Caco-2 (cell line): ENCODE measurements at regions not wholly inside any gene's neighbourhood (a gene's known extent, or its start where the extent isn't known, plus 50 kb on each side); places are given as distances from the start of the nearest gene placed in this dataset.
A peak's percentile ranks its signal among the peaks of the same experiment; 100 is the strongest.

ENCODE experiments used
- BruUV-seq: library from RNA; stranded (reverse); fragments of 400-500 nt; replicated peaks from 2 replicates; lab custom pipeline; 2021; lab: Mats Ljungman, UMichigan
- CTCF ChIA-PET: fragments of 300-600 bp; sonication (Branson Sonifier 250); formaldehyde crosslinking; loops from one replicate; lab custom pipeline; 2022; ENCODE audit warnings: antibody characterized with exemption; lab: Charles Lee
- POLR2A ChIA-PET: fragments of 300-600 bp; sonication (Branson Sonifier 250); formaldehyde crosslinking; loops from one replicate; lab custom pipeline; 2022; ENCODE audit warnings: antibody characterized with exemption; lab: Charles Lee
- DNase-seq, 2 experiments: peaks; one replicate each; pipeline versions ENCODE4 v3.0.0 to v3.0.0-alpha.2; 2020 to 2022
- H3K27me3 ChIP-seq: replicated peaks from 2 replicates; pipeline ENCODE4 v1.6.0; 2011; ENCODE audit warnings: low read length; ENCODE audit not compliant: control insufficient read depth, insufficient read depth
- H3K36me3 ChIP-seq: 2 replicates; pipeline ENCODE4 v1.5.1; 2011; ENCODE audit warnings: low read length; ENCODE audit not compliant: control insufficient read depth, insufficient read depth
- H3K4me1 ChIP-seq: fragments of 250-450 bp; sonication (Bioruptor Pico); 2 replicates; pipeline ENCODE4 v1.5.1; 2020; ENCODE audit warnings: mild to moderate bottlenecking
- H3K4me3 ChIP-seq: 2 replicates; pipeline ENCODE4 v1.5.1; 2011; ENCODE audit warnings: low read depth, mild to moderate bottlenecking, control low read depth, low read length
- H3K9me3 ChIP-seq: fragments of 250-450 bp; sonication (Bioruptor Pico); 2 replicates; pipeline ENCODE4 v1.5.1; 2020; ENCODE audit warnings: mild to moderate bottlenecking, moderate library complexity
- H3K27ac Mint-ChIP-seq: one replicate; pipeline ENCODE4 v1.8.0; 2022; ENCODE audit warnings: mixed read lengths; ENCODE audit not compliant: unreplicated experiment
- H3K27me3 Mint-ChIP-seq: one replicate; pipeline ENCODE4 v1.8.0; 2022; ENCODE audit warnings: mixed read lengths; ENCODE audit not compliant: insufficient read depth, unreplicated experiment
- H3K36me3 Mint-ChIP-seq: one replicate; pipeline ENCODE4 v1.8.0; 2022; ENCODE audit warnings: mild to moderate bottlenecking, mixed read lengths; ENCODE audit not compliant: insufficient read depth, unreplicated experiment
- H3K4me1 Mint-ChIP-seq: one replicate; pipeline ENCODE4 v1.8.0; 2022; ENCODE audit warnings: low read depth, mixed read lengths; ENCODE audit not compliant: unreplicated experiment
- H3K4me3 Mint-ChIP-seq: one replicate; pipeline ENCODE4 v1.8.0; 2022; ENCODE audit warnings: mild to moderate bottlenecking, moderate library complexity, mixed read lengths; ENCODE audit not compliant: unreplicated experiment
- H3K9me3 Mint-ChIP-seq: one replicate; pipeline ENCODE4 v1.8.0; 2022; ENCODE audit warnings: mixed read lengths; ENCODE audit not compliant: unreplicated experiment
- intact Hi-C: fragments of 100-400 bp; cut with micrococcal nuclease; formaldehyde crosslinking; loops from one replicate; pipeline ENCODE4 v1.10.0; 2022; ENCODE audit not compliant: unreplicated experiment
- TF ChIP-seq, protein P1 (sequence below), 2 experiments: fragments of 200-600 bp in 1 of 2; IDR thresholded peaks; 1 replicate in 1 of 2; 2 replicates in 1 of 2; pipeline versions ENCODE4 v1.5.1 to v1.8.0; 2011 to 2022; ENCODE audit warnings: antibody characterized with exemption in 1 of 2, control low read depth in 1 of 2, inconsistent platforms in 1 of 2, low read depth in 1 of 2, low read length in 1 of 2, mild to moderate bottlenecking in 1 of 2, moderate library complexity in 1 of 2; ENCODE audit not compliant: insufficient read depth in 1 of 2, severe bottlenecking in 1 of 2, unreplicated experiment in 1 of 2

- no peaks in the 10 kb centered on the region for H3K27me3 Mint-ChIP-seq
- peaks cover 35% of the 10 kb centered on the region for H3K4me1 Mint-ChIP-seq
- Histone ChIP-seq H3K4me1 (peaks cover 48% of the 10 kb centered on the region), H3K27me3 (no peaks in the 10 kb centered on the region), H3K36me3 (no peaks in the 10 kb centered on the region), H3K9me3 (no peaks in the 10 kb centered on the region), H3K4me3 (no peak overlapping the region)
- H3K4me3 Mint-ChIP-seq = peak overlapping the region; percentile 0
- TF ChIP-seq, protein P1, sequence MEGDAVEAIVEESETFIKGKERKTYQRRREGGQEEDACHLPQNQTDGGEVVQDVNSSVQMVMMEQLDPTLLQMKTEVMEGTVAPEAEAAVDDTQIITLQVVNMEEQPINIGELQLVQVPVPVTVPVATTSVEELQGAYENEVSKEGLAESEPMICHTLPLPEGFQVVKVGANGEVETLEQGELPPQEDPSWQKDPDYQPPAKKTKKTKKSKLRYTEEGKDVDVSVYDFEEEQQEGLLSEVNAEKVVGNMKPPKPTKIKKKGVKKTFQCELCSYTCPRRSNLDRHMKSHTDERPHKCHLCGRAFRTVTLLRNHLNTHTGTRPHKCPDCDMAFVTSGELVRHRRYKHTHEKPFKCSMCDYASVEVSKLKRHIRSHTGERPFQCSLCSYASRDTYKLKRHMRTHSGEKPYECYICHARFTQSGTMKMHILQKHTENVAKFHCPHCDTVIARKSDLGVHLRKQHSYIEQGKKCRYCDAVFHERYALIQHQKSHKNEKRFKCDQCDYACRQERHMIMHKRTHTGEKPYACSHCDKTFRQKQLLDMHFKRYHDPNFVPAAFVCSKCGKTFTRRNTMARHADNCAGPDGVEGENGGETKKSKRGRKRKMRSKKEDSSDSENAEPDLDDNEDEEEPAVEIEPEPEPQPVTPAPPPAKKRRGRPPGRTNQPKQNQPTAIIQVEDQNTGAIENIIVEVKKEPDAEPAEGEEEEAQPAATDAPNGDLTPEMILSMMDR (IDR thresholded peaks at IDR 0.05; ENCODE audit: insufficient read depth in 1 of 2, low read depth in 1 of 2, low read length in 1 of 2, severe bottlenecking in 1 of 2, unreplicated experiment in 1 of 2) = no peak
- ChIA-PET CTCF (no interaction called here), POLR2A (interaction anchor here (0.6 kb wide), 1 partner anchor 39 kb away, joined by 3 read pairs; no protein-coding TSS in a partner anchor)
- intact Hi-C loops = loop anchor here (5.0 kb wide), 1 partner anchor 99 kb away; no protein-coding TSS in a partner anchor
- BruUV-seq = no TSS peak
- H3K27ac Mint-ChIP-seq = peak overlapping the region; percentile 2
- H3K36me3 Mint-ChIP-seq = peaks cover 39% of the 10 kb centered on the region
- no peak for DNase-seq
- no peaks in the 10 kb centered on the region for H3K9me3 Mint-ChIP-seq
These were observed 122.2 kb downstream of the C9orf50 start for GRCh38 chr9:129498451-129499384.

DNA sequence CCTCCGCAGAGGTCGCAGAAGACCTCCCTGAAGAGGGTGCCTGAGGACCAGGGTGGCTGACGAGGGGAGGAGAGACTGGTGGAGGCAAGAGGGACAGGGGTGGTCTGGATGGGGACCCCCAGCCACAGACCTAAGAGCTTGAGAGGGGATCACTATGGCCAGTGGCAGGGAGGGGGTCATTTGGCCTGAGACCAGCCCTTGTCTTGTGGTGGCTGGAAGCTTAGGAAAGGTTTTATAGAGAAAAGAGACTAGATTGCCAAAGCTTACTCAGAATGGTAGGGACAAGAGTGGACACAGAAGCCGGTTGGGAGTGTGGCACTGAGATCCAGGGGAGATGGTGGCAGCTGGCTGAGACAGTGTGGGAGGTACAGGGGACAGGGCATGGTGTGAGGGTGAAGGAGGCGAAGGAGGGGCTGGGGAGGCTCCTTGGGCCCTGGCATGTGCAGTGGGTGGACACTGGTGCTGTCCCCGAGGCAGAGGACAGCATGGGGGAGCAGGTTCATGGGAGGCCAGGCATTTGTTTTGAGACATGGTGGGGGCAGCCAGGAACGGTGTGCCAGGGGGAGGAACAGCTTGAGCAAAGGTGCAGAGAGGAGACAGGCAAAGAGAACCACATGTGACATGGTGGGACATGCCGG is 123.0 kb downstream of the C9orf50 start:
- peaks cover 41% of the 10 kb centered on the region for H3K4me1 Mint-ChIP-seq
- H3K27ac Mint-ChIP-seq = peak overlapping the region; percentile 68
- intact Hi-C loops = loop anchor here (2.0 to 5.0 kb wide), 2 partner anchors 71 to 99 kb away; no protein-coding TSS in a partner anchor
- Histone ChIP-seq H3K4me1 (peaks cover 53% of the 10 kb centered on the region), H3K9me3 (no peaks in the 10 kb centered on the region), H3K27me3 (no peaks in the 10 kb centered on the region), H3K4me3 (no peak overlapping the region), H3K36me3 (no peaks in the 10 kb centered on the region)
- peaks cover 44% of the 10 kb centered on the region for H3K36me3 Mint-ChIP-seq
- no peak for DNase-seq
- no peaks in the 10 kb centered on the region for H3K9me3 Mint-ChIP-seq
- BruUV-seq = no TSS peak
- POLR2A ChIA-PET = interaction anchor here (3.3 kb wide), 1 partner anchor 320 kb away, joined by 16 read pairs; the partner anchor contains the start of gene IER5L
- TF ChIP-seq, protein P1 (IDR thresholded peaks at IDR 0.05; ENCODE audit: insufficient read depth in 1 of 2, low read depth in 1 of 2, low read length in 1 of 2, severe bottlenecking in 1 of 2, unreplicated experiment in 1 of 2) = no peak
- CTCF ChIA-PET = no interaction called here
- H3K4me3 Mint-ChIP-seq = peak overlapping the region; percentile 44
- H3K27me3 Mint-ChIP-seq = no peaks in the 10 kb centered on the region
